ENCODE measurements at regions not wholly inside any gene's neighbourhood (a gene's known extent, or its start where the extent isn't known, plus 50 kb on each side); places are given as distances from the start of the nearest gene placed in this dataset.

- H3K9ac ChIP-seq (ENCODE audit: low read depth in 1 of 3, low read length in 3 of 3) = no peak overlapping the region
- H3K36me3 ChIP-seq (ENCODE audit: control insufficient read depth in 3 of 3, insufficient read depth in 3 of 3, low read length in 3 of 3) = no peaks in the 10 kb centered on the region
- H3K27ac ChIP-seq (ENCODE audit: low read depth, low read length) = no peak overlapping the region
- H3K27me3 ChIP-seq (ENCODE audit: control insufficient read depth in 3 of 3, insufficient read depth in 3 of 3, low read length in 3 of 3) = no peaks in the 10 kb centered on the region
- H3K9me3 ChIP-seq (ENCODE audit: control insufficient read depth in 3 of 3, low read length in 3 of 3) = no peaks in the 10 kb centered on the region
- no peaks in the 10 kb centered on the region for H3K4me1 ChIP-seq (ENCODE audit: control insufficient read depth in 3 of 3, insufficient read depth in 3 of 3, low read length in 3 of 3)
- H3K4me3 ChIP-seq (ENCODE audit: low read length in 3 of 3) = no peak overlapping the region
Measured at GRCh38 chr13:83386609-83387008, 495.7 kb downstream of the SLITRK1 start.

GRCh38 chr13:83378908-83379307 lies 503.4 kb downstream of the SLITRK1 start:
- no peaks in the 10 kb centered on the region for H3K4me1 ChIP-seq (ENCODE audit: control insufficient read depth in 3 of 3, insufficient read depth in 3 of 3, low read length in 3 of 3)

GRCh38 chr13:83377491-83377890 lies 504.8 kb downstream of the SLITRK1 start:
- H3K36me3 ChIP-seq (ENCODE audit: control insufficient read depth in 3 of 3, insufficient read depth in 3 of 3, low read length in 3 of 3) = no peaks in the 10 kb centered on the region
- H3K27ac ChIP-seq (ENCODE audit: low read depth, low read length) = no peak overlapping the region
- no peak overlapping the region for H3K9ac ChIP-seq (ENCODE audit: low read depth in 1 of 3, low read length in 3 of 3)
- H3K9me3 ChIP-seq (ENCODE audit: control insufficient read depth in 3 of 3, low read length in 3 of 3) = peaks cover 0 to 2% (median 0%) of the 10 kb centered on the region in 3 donors
- no peaks in the 10 kb centered on the region for H3K27me3 ChIP-seq (ENCODE audit: control insufficient read depth in 3 of 3, insufficient read depth in 3 of 3, low read length in 3 of 3)
- no peaks in the 10 kb centered on the region for H3K4me1 ChIP-seq (ENCODE audit: control insufficient read depth in 3 of 3, insufficient read depth in 3 of 3, low read length in 3 of 3)
- H3K4me3 ChIP-seq (ENCODE audit: low read length in 3 of 3) = no peak overlapping the region

More at GRCh38 chr13:83378908-83379307, 503.4 kb downstream of the SLITRK1 start:
- H3K27me3 ChIP-seq (ENCODE audit: control insufficient read depth in 3 of 3, insufficient read depth in 3 of 3, low read length in 3 of 3) = no peaks in the 10 kb centered on the region
- peaks cover 0 to 2% (median 0%) of the 10 kb centered on the region in 3 donors for H3K9me3 ChIP-seq (ENCODE audit: control insufficient read depth in 3 of 3, low read length in 3 of 3)
- H3K4me3 ChIP-seq (ENCODE audit: low read length in 3 of 3) = no peak overlapping the region
- no peaks in the 10 kb centered on the region for H3K36me3 ChIP-seq (ENCODE audit: control insufficient read depth in 3 of 3, insufficient read depth in 3 of 3, low read length in 3 of 3)
- no peak overlapping the region for H3K9ac ChIP-seq (ENCODE audit: low read depth in 1 of 3, low read length in 3 of 3)
- no peak overlapping the region for H3K27ac ChIP-seq (ENCODE audit: low read depth, low read length)

GRCh38 chr13:83372786-83373185 lies 509.5 kb downstream of the SLITRK1 start:
- Histone ChIP-seq H3K4me1 (ENCODE audit: control insufficient read depth in 3 of 3, insufficient read depth in 3 of 3, low read length in 3 of 3) (no peaks in the 10 kb centered on the region), H3K27ac (ENCODE audit: low read depth, low read length) (no peak overlapping the region), H3K27me3 (ENCODE audit: control insufficient read depth in 3 of 3, insufficient read depth in 3 of 3, low read length in 3 of 3) (no peaks in the 10 kb centered on the region), H3K36me3 (ENCODE audit: control insufficient read depth in 3 of 3, insufficient read depth in 3 of 3, low read length in 3 of 3) (no peaks in the 10 kb centered on the region), H3K4me3 (ENCODE audit: low read length in 3 of 3) (no peak overlapping the region), H3K9ac (ENCODE audit: low read depth in 1 of 3, low read length in 3 of 3) (no peak overlapping the region), H3K9me3 (ENCODE audit: control insufficient read depth in 3 of 3, low read length in 3 of 3) (peaks cover 0 to 2% (median 0%) of the 10 kb centered on the region in 3 donors)

- Histone ChIP-seq H3K9ac (ENCODE audit: low read depth in 1 of 3, low read length in 3 of 3) (no peak overlapping the region), H3K27me3 (ENCODE audit: control insufficient read depth in 3 of 3, insufficient read depth in 3 of 3, low read length in 3 of 3) (no peaks in the 10 kb centered on the region), H3K27ac (ENCODE audit: low read depth, low read length) (no peak overlapping the region), H3K36me3 (ENCODE audit: control insufficient read depth in 3 of 3, insufficient read depth in 3 of 3, low read length in 3 of 3) (no peaks in the 10 kb centered on the region), H3K4me1 (ENCODE audit: control insufficient read depth in 3 of 3, insufficient read depth in 3 of 3, low read length in 3 of 3) (no peaks in the 10 kb centered on the region), H3K9me3 (ENCODE audit: control insufficient read depth in 3 of 3, low read length in 3 of 3) (no peaks in the 10 kb centered on the region), H3K4me3 (ENCODE audit: low read length in 3 of 3) (no peak overlapping the region)
Measured at GRCh38 chr13:83365723-83366122, 516.6 kb downstream of the SLITRK1 start.

GRCh38 chr13:83355041-83355440 lies 527.2 kb downstream of the SLITRK1 start:
- Histone ChIP-seq H3K27me3 (ENCODE audit: control insufficient read depth in 3 of 3, insufficient read depth in 3 of 3, low read length in 3 of 3) (no peaks in the 10 kb centered on the region), H3K9me3 (ENCODE audit: control insufficient read depth in 3 of 3, low read length in 3 of 3) (no peaks in the 10 kb centered on the region), H3K36me3 (ENCODE audit: control insufficient read depth in 3 of 3, insufficient read depth in 3 of 3, low read length in 3 of 3) (no peaks in the 10 kb centered on the region), H3K27ac (ENCODE audit: low read depth, low read length) (no peak overlapping the region), H3K4me1 (ENCODE audit: control insufficient read depth in 3 of 3, insufficient read depth in 3 of 3, low read length in 3 of 3) (no peaks in the 10 kb centered on the region), H3K4me3 (ENCODE audit: low read length in 3 of 3) (no peak overlapping the region), H3K9ac (ENCODE audit: low read depth in 1 of 3, low read length in 3 of 3) (no peak overlapping the region)

GRCh38 chr13:83352391-83352790 lies 529.9 kb downstream of the SLITRK1 start:
- H3K27me3 ChIP-seq (ENCODE audit: control insufficient read depth in 3 of 3, insufficient read depth in 3 of 3, low read length in 3 of 3) = no peaks in the 10 kb centered on the region
- no peak overlapping the region for H3K4me3 ChIP-seq (ENCODE audit: low read length in 3 of 3)
- H3K9ac ChIP-seq (ENCODE audit: low read depth in 1 of 3, low read length in 3 of 3) = no peak overlapping the region
- no peaks in the 10 kb centered on the region for H3K4me1 ChIP-seq (ENCODE audit: control insufficient read depth in 3 of 3, insufficient read depth in 3 of 3, low read length in 3 of 3)
- no peak overlapping the region for H3K27ac ChIP-seq (ENCODE audit: low read depth, low read length)
- H3K36me3 ChIP-seq (ENCODE audit: control insufficient read depth in 3 of 3, insufficient read depth in 3 of 3, low read length in 3 of 3) = no peaks in the 10 kb centered on the region
- H3K9me3 ChIP-seq (ENCODE audit: control insufficient read depth in 3 of 3, low read length in 3 of 3) = no peaks in the 10 kb centered on the region

- no peaks in the 10 kb centered on the region for H3K27me3 ChIP-seq (ENCODE audit: control insufficient read depth in 3 of 3, insufficient read depth in 3 of 3, low read length in 3 of 3)
- H3K27ac ChIP-seq (ENCODE audit: low read depth, low read length) = no peak overlapping the region
- no peak overlapping the region for H3K4me3 ChIP-seq (ENCODE audit: low read length in 3 of 3)
- H3K9ac ChIP-seq (ENCODE audit: low read depth in 1 of 3, low read length in 3 of 3) = no peak overlapping the region
- no peaks in the 10 kb centered on the region for H3K36me3 ChIP-seq (ENCODE audit: control insufficient read depth in 3 of 3, insufficient read depth in 3 of 3, low read length in 3 of 3)
- no peaks in the 10 kb centered on the region for H3K9me3 ChIP-seq (ENCODE audit: control insufficient read depth in 3 of 3, low read length in 3 of 3)
- H3K4me1 ChIP-seq (ENCODE audit: control insufficient read depth in 3 of 3, insufficient read depth in 3 of 3, low read length in 3 of 3) = no peaks in the 10 kb centered on the region
Measured at GRCh38 chr13:83350569-83350968, 531.7 kb downstream of the SLITRK1 start.

- Histone ChIP-seq H3K4me1 (ENCODE audit: control insufficient read depth in 3 of 3, insufficient read depth in 3 of 3, low read length in 3 of 3) (no peaks in the 10 kb centered on the region), H3K4me3 (ENCODE audit: low read length in 3 of 3) (no peak overlapping the region), H3K27ac (ENCODE audit: low read depth, low read length) (no peak overlapping the region), H3K27me3 (ENCODE audit: control insufficient read depth in 3 of 3, insufficient read depth in 3 of 3, low read length in 3 of 3) (no peaks in the 10 kb centered on the region), H3K9me3 (ENCODE audit: control insufficient read depth in 3 of 3, low read length in 3 of 3) (no peaks in the 10 kb centered on the region), H3K36me3 (ENCODE audit: control insufficient read depth in 3 of 3, insufficient read depth in 3 of 3, low read length in 3 of 3) (no peaks in the 10 kb centered on the region), H3K9ac (ENCODE audit: low read depth in 1 of 3, low read length in 3 of 3) (no peak overlapping the region)
Measured at GRCh38 chr13:83344518-83344917, 537.8 kb downstream of the SLITRK1 start.

- H3K9me3 ChIP-seq (ENCODE audit: control insufficient read depth in 3 of 3, low read length in 3 of 3) = no peaks in the 10 kb centered on the region
- H3K9ac ChIP-seq (ENCODE audit: low read depth in 1 of 3, low read length in 3 of 3) = no peak overlapping the region
- no peak overlapping the region for H3K4me3 ChIP-seq (ENCODE audit: low read length in 3 of 3)
- H3K27me3 ChIP-seq (ENCODE audit: control insufficient read depth in 3 of 3, insufficient read depth in 3 of 3, low read length in 3 of 3) = no peaks in the 10 kb centered on the region
- no peaks in the 10 kb centered on the region for H3K4me1 ChIP-seq (ENCODE audit: control insufficient read depth in 3 of 3, insufficient read depth in 3 of 3, low read length in 3 of 3)
- no peaks in the 10 kb centered on the region for H3K36me3 ChIP-seq (ENCODE audit: control insufficient read depth in 3 of 3, insufficient read depth in 3 of 3, low read length in 3 of 3)
- no peak overlapping the region for H3K27ac ChIP-seq (ENCODE audit: low read depth, low read length)
Measured at GRCh38 chr13:83340170-83340569, 542.1 kb downstream of the SLITRK1 start.
